WTC11 (cell line): ENCODE measurements at regions not wholly inside any gene's neighbourhood (a gene's known extent, or its start where the extent isn't known, plus 50 kb on each side); places are given as distances from the start of the nearest gene placed in this dataset.

Experiments used
- ATAC-seq: fragments of 200-7000 bp; cut with Tn5 transposase; 2 replicates; pipeline ENCODE4 v1.10.0; 2021; ENCODE audit warnings: mild to moderate bottlenecking, moderate library complexity
- CTCF ChIA-PET: fragments of 300-600 bp; sonication (Branson Sonifier 250); formaldehyde crosslinking; loops from one replicate; lab custom pipeline; 2021; ENCODE audit warnings: antibody characterized with exemption; lab: Charles Lee
- POLR2A ChIA-PET: fragments of 350-600 bp; sonication (Branson Sonifier 250); formaldehyde crosslinking; loops from one replicate; lab custom pipeline; 2021; ENCODE audit warnings: antibody characterized with exemption; lab: Charles Lee
- DNase-seq: peaks from one replicate; pipeline ENCODE4 v3.0.0; 2021; ENCODE audit warnings: low spot score
- H3K27ac Mint-ChIP-seq: 2 replicates; pipeline ENCODE4 v1.8.0; 2021; ENCODE audit warnings: mixed read lengths
- H3K27me3 Mint-ChIP-seq: 2 replicates; pipeline ENCODE4 v1.8.0; 2021; ENCODE audit warnings: low read depth, mild to moderate bottlenecking, moderate library complexity, mixed read lengths
- H3K36me3 Mint-ChIP-seq: 2 replicates; pipeline ENCODE4 v1.8.0; 2021; ENCODE audit warnings: mixed read lengths
- H3K4me1 Mint-ChIP-seq: 2 replicates; pipeline ENCODE4 v1.8.0; 2022; ENCODE audit warnings: mixed read lengths
- H3K4me3 Mint-ChIP-seq: 2 replicates; pipeline ENCODE4 v1.8.0; 2021; ENCODE audit warnings: mild to moderate bottlenecking, moderate library complexity, mixed read lengths
- H3K9me3 Mint-ChIP-seq: 2 replicates; pipeline ENCODE4 v1.8.0; 2021; ENCODE audit warnings: mixed read lengths
- ATF1 ChIP-seq: sonication (generic); formaldehyde crosslinking; IDR thresholded peaks from 2 replicates; pipeline ENCODE4 v1.8.1; 2023; ENCODE audit warnings: mild to moderate bottlenecking, moderate library complexity, missing genetic modification reagents
- ATF2 ChIP-seq: sonication (generic); formaldehyde crosslinking; IDR thresholded peaks from 2 replicates; pipeline ENCODE4 v1.8.1; 2022; ENCODE audit warnings: low read depth, missing genetic modification reagents, borderline replicate concordance
- CREM ChIP-seq: sonication (generic); formaldehyde crosslinking; IDR thresholded peaks from 2 replicates; pipeline ENCODE4 v1.8.1; 2022; ENCODE audit warnings: mild to moderate bottlenecking, missing genetic modification reagents, moderate library complexity
- CTCF ChIP-seq: fragments of 200-600 bp; IDR thresholded peaks from 2 replicates; pipeline ENCODE4 v1.8.0; 2022; ENCODE audit warnings: antibody characterized with exemption
- ESRRA ChIP-seq: sonication (generic); formaldehyde crosslinking; IDR thresholded peaks from 2 replicates; pipeline ENCODE4 v1.8.1; 2022; ENCODE audit warnings: mild to moderate bottlenecking, missing genetic modification reagents, borderline replicate concordance
- ETV6 ChIP-seq: sonication (generic); formaldehyde crosslinking; IDR thresholded peaks from 2 replicates; pipeline ENCODE4 v1.8.1; 2022; ENCODE audit warnings: mild to moderate bottlenecking, missing genetic modification reagents
- GABPB1 ChIP-seq: sonication (generic); formaldehyde crosslinking; IDR thresholded peaks from 2 replicates; pipeline ENCODE4 v1.8.1; 2023; ENCODE audit warnings: mild to moderate bottlenecking, missing genetic modification reagents
- MYBL2 ChIP-seq: sonication (generic); formaldehyde crosslinking; IDR thresholded peaks from 2 replicates; pipeline ENCODE4 v1.8.1; 2023; ENCODE audit warnings: mild to moderate bottlenecking, moderate library complexity, missing genetic modification reagents
- PRDM15 ChIP-seq: sonication (generic); formaldehyde crosslinking; IDR thresholded peaks from 2 replicates; pipeline ENCODE4 v1.8.0; 2022; ENCODE audit warnings: missing genetic modification reagents
- STAT6 ChIP-seq: sonication (generic); formaldehyde crosslinking; conservative IDR thresholded peaks from 2 replicates; pipeline ENCODE4 v1.8.1; 2023; ENCODE audit warnings: mild to moderate bottlenecking, low read depth, missing genetic modification reagents, moderate library complexity
- ZNF219 ChIP-seq: sonication (generic); formaldehyde crosslinking; IDR thresholded peaks from 2 replicates; pipeline ENCODE4 v1.8.0; 2023; ENCODE audit warnings: missing genetic modification reagents, mild to moderate bottlenecking, borderline replicate concordance
- ZNF232 ChIP-seq: sonication (generic); formaldehyde crosslinking; IDR thresholded peaks from 2 replicates; pipeline ENCODE4 v1.8.0; 2022; ENCODE audit warnings: mild to moderate bottlenecking, missing genetic modification reagents
- ZNF416 ChIP-seq: fragments of 250-450 bp; sonication (Bioruptor Pico); IDR thresholded peaks from 2 replicates; pipeline ENCODE4 v1.9.0; 2021; ENCODE audit warnings: mild to moderate bottlenecking, inconsistent platforms
- ZNF512 ChIP-seq: sonication (generic); formaldehyde crosslinking; IDR thresholded peaks from 2 replicates; pipeline ENCODE4 v1.8.1; 2022; ENCODE audit warnings: missing genetic modification reagents, borderline replicate concordance

GRCh38 chr4:131635191-131635590 is 1513.9 kb upstream of the PCDH10 start:
- DNase-seq (no peak), ATAC-seq (no peak)
- H3K9me3 Mint-ChIP-seq, result peaks cover 73% of the 10 kb centered on the region
- ChIA-PET POLR2A (no interaction called here), CTCF (no interaction called here)
- H3K4me3 Mint-ChIP-seq, result no peak overlapping the region
- no peak overlapping the region for H3K27ac Mint-ChIP-seq
- H3K27me3 Mint-ChIP-seq, result no peaks in the 10 kb centered on the region
- H3K36me3 Mint-ChIP-seq, result peaks cover 34% of the 10 kb centered on the region
- H3K4me1 Mint-ChIP-seq, result no peaks in the 10 kb centered on the region
- TF ChIP-seq ESRRA (no peak), MYBL2 (CRISPR knock-in tag) (no peak), GABPB1 (CRISPR knock-in tag) (no peak)
- TF ChIP-seq, all 79 proteins: peak for 0

GRCh38 chr4:131638781-131639180 is 1510.3 kb upstream of the PCDH10 start:
- no peaks in the 10 kb centered on the region for H3K4me1 Mint-ChIP-seq
- DNase-seq (no peak), ATAC-seq (no peak)
- ChIA-PET CTCF (no interaction called here), POLR2A (no interaction called here)
- no peak overlapping the region for H3K27ac Mint-ChIP-seq
- TF ChIP-seq ATF2 (CRISPR knock-in tag) (no peak), ETV6 (CRISPR knock-in tag) (no peak), CREM (CRISPR knock-in tag) (no peak), ZNF416 (no peak), CTCF (no peak), PRDM15 (CRISPR knock-in tag) (no peak), ZNF512 (no peak), STAT6 (CRISPR knock-in tag) (no peak), ZNF232 (CRISPR knock-in tag) (no peak), ZNF219 (CRISPR knock-in tag) (no peak), ATF1 (CRISPR knock-in tag) (no peak)
- no peaks in the 10 kb centered on the region for H3K27me3 Mint-ChIP-seq
- H3K9me3 Mint-ChIP-seq, result peaks cover 66% of the 10 kb centered on the region
- peaks cover 16% of the 10 kb centered on the region for H3K36me3 Mint-ChIP-seq
- no peak overlapping the region for H3K4me3 Mint-ChIP-seq
